GM23338 (cell line): ENCODE measurements at regions not wholly inside any gene's neighbourhood (a gene's known extent, or its start where the extent isn't known, plus 50 kb on each side); places are given as distances from the start of the nearest gene placed in this dataset.
"Not testable (repeated sequence)": the region's sequence is repeated elsewhere in the genome, so short reads cannot be mapped to it uniquely, and the experiment has no call there.

Source experiments
- CTCF ChIP-seq, 2 experiments: fragments of 200-600 bp in 1 of 2; sonication (generic) in 1 of 2; conservative IDR thresholded peaks; 2 replicates each; pipeline versions ENCODE4 v1.5.1 to v1.6.1; 2016 to 2017; ENCODE audit warnings: antibody characterized with exemption in 2 of 2, low read depth in 2 of 2, mild to moderate bottlenecking in 2 of 2, moderate library complexity in 1 of 2
- ETS1 ChIP-seq: IDR thresholded peaks from 2 replicates; pipeline ENCODE4 v1.6.1; 2016; ENCODE audit warnings: antibody characterized with exemption
- EZH2 ChIP-seq: fragments of 200-600 bp; sonication (generic); IDR thresholded peaks from one replicate; pipeline ENCODE4 v1.8.0; 2017; ENCODE audit warnings: antibody characterized with exemption, mild to moderate bottlenecking, low read depth; ENCODE audit not compliant: unreplicated experiment
- EZH2phosphoT487 ChIP-seq: fragments of 200-600 bp; sonication (generic); IDR thresholded peaks from one replicate; pipeline ENCODE4 v1.8.1; 2018; ENCODE audit warnings: antibody characterized with exemption; ENCODE audit not compliant: unreplicated experiment
- NANOG ChIP-seq: IDR thresholded peaks from 2 replicates; pipeline ENCODE4 v1.6.1; 2016; ENCODE audit warnings: antibody characterized with exemption, borderline replicate concordance
- POLR2AphosphoS5 ChIP-seq: IDR thresholded peaks from 2 replicates; pipeline ENCODE4 v1.6.1; 2016; ENCODE audit warnings: antibody characterized with exemption, low read depth
- REST ChIP-seq: IDR thresholded peaks from one replicate; pipeline ENCODE4 v1.6.1; 2018; ENCODE audit warnings: antibody characterized with exemption; ENCODE audit not compliant: unreplicated experiment
- STAT1 ChIP-seq: IDR thresholded peaks from one replicate; pipeline ENCODE4 v1.6.1; 2016; ENCODE audit warnings: antibody characterized with exemption; ENCODE audit not compliant: unreplicated experiment
- ZNF331 ChIP-seq: fragments of 250-450 bp; sonication (Bioruptor Pico); IDR thresholded peaks from 2 replicates; pipeline ENCODE4 v1.5.0; 2020; ENCODE audit warnings: low read depth, mild to moderate bottlenecking, moderate library complexity
- ZNF462 ChIP-seq: fragments of 250-450 bp; sonication (Bioruptor Pico); IDR thresholded peaks from 2 replicates; pipeline ENCODE4 v1.5.0; 2020; ENCODE audit warnings: mild to moderate bottlenecking, moderate library complexity

GRCh38 chr1:120238867-120239266, 62.5 kb upstream of the SEC22B start:
- TF ChIP-seq POLR2AphosphoS5; EZH2; CTCF (conservative IDR thresholded peaks at IDR 0.05; ENCODE audit: low read depth in 2 of 2); NANOG; ZNF331; EZH2phosphoT487; STAT1; ZNF462 (CRISPR knock-in tag); REST; ETS1: not testable (repeated sequence)
